GM21526 (cell line): ENCODE measurements at regions not wholly inside any gene's neighbourhood (a gene's known extent, or its start where the extent isn't known, plus 50 kb on each side); places are given as distances from the start of the nearest gene placed in this dataset.
A peak's percentile ranks its signal among the peaks of the same experiment; 100 is the strongest.

Source experiments
- ATAC-seq: cut with Tn5 transposase; IDR thresholded peaks from one replicate; pipeline ENCODE4 v1.9.1; 2021; ENCODE audit warnings: moderate library complexity; ENCODE audit not compliant: unreplicated experiment, low FRiP score

- ATAC-seq = no peak
These were observed 397.1 kb upstream of the FAM241A start for GRCh38 chr4:111748157-111748556.

- peak; percentile 50 for ATAC-seq
These were observed 391.3 kb upstream of the FAM241A start for GRCh38 chr4:111754003-111754402.

GRCh38 chr4:111755571-111755970, 389.7 kb upstream of the FAM241A start:
- ATAC-seq = no peak

GRCh38 chr4:111761531-111761930, 383.7 kb upstream of the FAM241A start:
- ATAC-seq = no peak

GRCh38 chr4:111770514-111770913, 374.7 kb upstream of the FAM241A start:
- ATAC-seq = no peak

- no peak for ATAC-seq
These were observed 371.4 kb upstream of the FAM241A start for GRCh38 chr4:111773858-111774257.

GRCh38 chr4:111775556-111776297, 369.5 kb upstream of the FAM241A start:
- no peak for ATAC-seq

- ATAC-seq = no peak
These were observed 368.7 kb upstream of the FAM241A start for GRCh38 chr4:111776561-111776960.

GRCh38 chr4:111778543-111778942, 366.7 kb upstream of the FAM241A start:
- no peak for ATAC-seq

GRCh38 chr4:111780965-111781364, 364.3 kb upstream of the FAM241A start:
- no peak for ATAC-seq

- ATAC-seq = no peak
These were observed 363.6 kb upstream of the FAM241A start for GRCh38 chr4:111781611-111782010.

- ATAC-seq = no peak
These were observed 357.2 kb upstream of the FAM241A start for GRCh38 chr4:111788099-111788498.

GRCh38 chr4:111789901-111790640, 355.2 kb upstream of the FAM241A start:
- ATAC-seq = no peak

GRCh38 chr4:111792632-111793031, 352.6 kb upstream of the FAM241A start:
- no peak for ATAC-seq

- ATAC-seq = no peak
These were observed 351.7 kb upstream of the FAM241A start for GRCh38 chr4:111793433-111794091.

- no peak for ATAC-seq
These were observed 347.6 kb upstream of the FAM241A start for GRCh38 chr4:111797455-111798163.

- no peak for ATAC-seq
These were observed 346.4 kb upstream of the FAM241A start for GRCh38 chr4:111798840-111799239.

GRCh38 chr4:111800551-111800950, 344.7 kb upstream of the FAM241A start:
- ATAC-seq = no peak

- no peak for ATAC-seq
These were observed 343.1 kb upstream of the FAM241A start for GRCh38 chr4:111802191-111802590.

- ATAC-seq = no peak
These were observed 338.9 kb upstream of the FAM241A start for GRCh38 chr4:111806331-111806730.

- ATAC-seq = no peak
These were observed 337.7 kb upstream of the FAM241A start for GRCh38 chr4:111807576-111807975.
